Ovary (tissue), 3 donors: ENCODE measurements at regions not wholly inside any gene's neighbourhood (a gene's known extent, or its start where the extent isn't known, plus 50 kb on each side); places are given as distances from the start of the nearest gene placed in this dataset.

Experiments
- EP300 ChIP-seq: sonication (generic); formaldehyde crosslinking; IDR thresholded peaks from one replicate; pipeline ENCODE4 v1.6.1; 2017; ENCODE audit warnings: antibody characterized with exemption
- POLR2A ChIP-seq: fragments of 450-650 bp; IDR thresholded peaks from one replicate; pipeline ENCODE4 v1.6.1; 2017; ENCODE audit warnings: antibody characterized with exemption, mild to moderate bottlenecking, moderate library complexity
- TF ChIP-seq, protein P1 (sequence below), 3 donors: fragments of 450-650 bp in 2 of 3; fragments of 200-600 bp in 1 of 3; IDR thresholded peaks; one replicate each; pipeline versions ENCODE4 v1.5.1 to v1.8.0; 2016 to 2022; ENCODE audit warnings: antibody characterized with exemption in 3 of 3, mild to moderate bottlenecking in 1 of 3
- donor health status: DM: no; HTN: no; CAD: no.

- TF ChIP-seq POLR2A = no peak
- TF ChIP-seq, protein P1, sequence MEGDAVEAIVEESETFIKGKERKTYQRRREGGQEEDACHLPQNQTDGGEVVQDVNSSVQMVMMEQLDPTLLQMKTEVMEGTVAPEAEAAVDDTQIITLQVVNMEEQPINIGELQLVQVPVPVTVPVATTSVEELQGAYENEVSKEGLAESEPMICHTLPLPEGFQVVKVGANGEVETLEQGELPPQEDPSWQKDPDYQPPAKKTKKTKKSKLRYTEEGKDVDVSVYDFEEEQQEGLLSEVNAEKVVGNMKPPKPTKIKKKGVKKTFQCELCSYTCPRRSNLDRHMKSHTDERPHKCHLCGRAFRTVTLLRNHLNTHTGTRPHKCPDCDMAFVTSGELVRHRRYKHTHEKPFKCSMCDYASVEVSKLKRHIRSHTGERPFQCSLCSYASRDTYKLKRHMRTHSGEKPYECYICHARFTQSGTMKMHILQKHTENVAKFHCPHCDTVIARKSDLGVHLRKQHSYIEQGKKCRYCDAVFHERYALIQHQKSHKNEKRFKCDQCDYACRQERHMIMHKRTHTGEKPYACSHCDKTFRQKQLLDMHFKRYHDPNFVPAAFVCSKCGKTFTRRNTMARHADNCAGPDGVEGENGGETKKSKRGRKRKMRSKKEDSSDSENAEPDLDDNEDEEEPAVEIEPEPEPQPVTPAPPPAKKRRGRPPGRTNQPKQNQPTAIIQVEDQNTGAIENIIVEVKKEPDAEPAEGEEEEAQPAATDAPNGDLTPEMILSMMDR (IDR thresholded peaks at IDR 0.05) = no peak
- TF ChIP-seq EP300 = no peak
Observed at GRCh38 chr11:109000531-109000930, 335.7 kb downstream of the DDX10 start.
